ENCODE measurements at regions not wholly inside any gene's neighbourhood (a gene's known extent, or its start where the extent isn't known, plus 50 kb on each side); places are given as distances from the start of the nearest gene placed in this dataset.

GRCh38 chr16:86963600-86964575 is 353.3 kb downstream of the C16orf95 start:
- DNase-seq, result no peak

DNA sequence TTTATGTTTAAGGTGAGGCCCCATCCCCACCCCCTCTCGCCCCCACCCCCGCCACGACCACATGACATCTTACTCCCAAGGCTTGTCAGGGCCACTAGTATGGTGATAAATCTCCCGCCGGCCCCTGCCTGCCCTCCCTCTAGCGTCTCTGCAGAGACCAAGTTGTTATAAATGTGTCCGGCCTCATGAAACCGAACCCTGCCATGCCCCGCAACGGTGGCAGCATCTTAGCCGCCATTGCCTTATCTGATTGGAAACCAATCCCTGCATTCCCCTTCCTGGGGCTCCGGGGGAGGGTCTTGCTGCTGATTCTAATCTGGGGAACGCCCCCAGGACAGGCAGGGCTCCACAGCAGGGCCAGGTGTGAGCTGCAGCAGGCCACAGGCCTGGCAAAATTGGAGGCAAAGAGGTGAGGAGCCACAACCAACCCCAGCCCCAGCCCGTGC is 352.4 kb downstream of the C16orf95 start:
- DNase-seq, result no peak

- DNase-seq, result no peak
Observed at GRCh38 chr16:86965331-86965730, 351.9 kb downstream of the C16orf95 start.

- no peak for DNase-seq
Observed at GRCh38 chr16:86965840-86966550, 351.2 kb downstream of the C16orf95 start.

DNA sequence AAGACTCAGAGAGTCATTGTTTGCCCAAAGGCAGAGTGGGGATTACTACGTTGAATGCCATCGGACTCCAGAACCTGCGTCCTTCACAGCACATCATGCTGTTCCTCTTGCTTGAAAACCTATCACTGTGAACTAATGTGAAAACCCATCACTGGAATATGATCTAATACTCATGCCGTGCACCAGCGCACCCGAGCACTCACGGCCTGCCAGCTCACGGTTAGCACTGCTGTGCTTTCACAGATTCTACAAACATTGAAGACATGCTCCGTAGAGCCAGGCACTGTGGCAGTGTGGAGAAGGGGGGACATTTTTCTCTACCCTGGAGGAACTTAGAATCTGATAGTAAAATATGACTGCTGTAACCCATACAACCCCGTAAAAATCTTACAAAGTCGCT is 350.4 kb downstream of the C16orf95 start:
- no peak for DNase-seq

DNA sequence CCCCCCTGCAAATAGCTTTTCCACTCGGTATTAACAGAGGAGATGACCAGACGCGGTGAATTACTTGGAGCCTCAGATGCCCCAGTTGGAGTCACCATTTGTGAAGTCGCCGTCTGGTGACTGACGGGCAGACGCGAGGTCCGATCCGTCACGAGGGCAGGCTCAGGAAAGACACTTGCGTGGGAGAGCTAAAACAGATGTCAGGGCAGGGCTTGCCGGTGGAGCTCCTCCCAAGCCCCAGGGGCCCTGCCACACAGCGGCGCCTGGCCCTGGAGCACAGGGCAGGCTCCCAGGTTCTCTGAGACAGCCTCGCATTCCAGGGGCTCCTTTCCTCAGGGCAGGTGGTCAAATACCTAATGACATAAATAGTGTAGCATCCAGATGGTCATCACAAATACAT is 348.3 kb downstream of the C16orf95 start:
- DNase-seq, result no peak

DNA sequence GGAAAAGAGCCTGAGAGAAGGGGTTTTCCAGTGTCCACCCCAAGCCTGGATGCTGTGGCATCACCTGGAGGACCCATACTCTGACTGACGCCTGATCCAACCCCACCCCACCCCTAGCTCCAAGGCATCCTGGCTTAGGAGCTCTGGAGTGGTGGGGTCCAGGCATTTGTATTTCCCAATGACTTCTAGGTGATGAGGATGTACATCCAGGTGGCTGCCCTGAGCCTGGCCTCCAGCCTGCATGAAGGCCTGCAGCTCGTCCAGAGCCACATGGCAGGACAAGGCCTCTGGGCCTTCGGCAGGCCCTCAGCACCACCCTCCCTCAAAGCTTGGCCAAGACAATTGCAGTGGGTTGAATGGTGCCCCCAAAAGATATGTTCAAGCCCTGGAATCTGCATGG is 347.5 kb downstream of the C16orf95 start:
- DNase-seq, result no peak

DNA sequence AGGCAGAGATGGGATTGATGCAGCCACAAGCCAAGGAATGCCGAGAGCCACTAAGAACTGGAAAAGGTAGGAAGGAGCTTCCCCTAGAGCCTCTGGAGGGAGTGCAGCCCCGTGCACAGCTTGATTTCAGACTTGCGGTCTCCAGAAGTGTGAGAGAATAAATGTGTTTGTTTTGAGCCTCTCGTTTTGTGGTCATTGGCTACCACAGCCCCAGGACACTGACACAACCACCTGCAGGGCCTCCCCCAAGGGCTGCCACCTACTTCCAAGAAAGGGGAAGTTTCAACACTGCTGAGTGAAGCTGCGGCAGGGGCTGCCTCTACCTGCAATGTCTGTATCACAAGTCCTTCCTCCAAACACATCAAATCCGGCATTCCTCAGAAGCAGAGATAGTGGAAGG is 346.9 kb downstream of the C16orf95 start:
- DNase-seq, result no peak

GRCh38 chr16:86970726-86971125 is 346.5 kb downstream of the C16orf95 start:
- no peak for DNase-seq

GRCh38 chr16:86971251-86971650 is 345.9 kb downstream of the C16orf95 start:
- DNase-seq, result no peak

GRCh38 chr16:86974120-86974519 is 343.1 kb downstream of the C16orf95 start:
- DNase-seq, result no peak

DNA sequence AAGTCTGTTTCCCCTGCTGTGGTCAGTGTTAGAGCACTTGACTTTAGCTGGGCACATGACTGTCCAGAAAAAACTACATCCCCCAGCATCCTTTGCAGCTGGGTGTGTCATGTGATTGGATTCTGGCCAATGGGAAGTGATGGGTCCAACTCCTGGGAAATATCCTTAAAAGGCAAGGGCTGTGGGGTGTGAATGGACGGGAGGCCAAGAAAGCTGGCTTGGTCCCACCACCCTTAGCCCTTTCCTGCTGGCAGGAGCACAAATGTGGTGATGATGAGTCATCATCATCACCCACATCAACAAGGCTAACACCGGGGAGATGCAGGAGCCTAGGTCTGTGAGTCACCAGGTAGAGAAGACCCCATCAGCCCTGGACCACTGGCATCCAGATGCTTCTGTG is 341.7 kb downstream of the C16orf95 start:
- DNase-seq, result peak; percentile 88

GRCh38 chr16:86977076-86977676 is 340.0 kb downstream of the C16orf95 start:
- DNase-seq, result no peak

- no peak for DNase-seq
Observed at GRCh38 chr16:86978445-86979030, 338.7 kb downstream of the C16orf95 start.

- DNase-seq, result no peak
Observed at GRCh38 chr16:86979061-86979460, 338.1 kb downstream of the C16orf95 start.

DNA sequence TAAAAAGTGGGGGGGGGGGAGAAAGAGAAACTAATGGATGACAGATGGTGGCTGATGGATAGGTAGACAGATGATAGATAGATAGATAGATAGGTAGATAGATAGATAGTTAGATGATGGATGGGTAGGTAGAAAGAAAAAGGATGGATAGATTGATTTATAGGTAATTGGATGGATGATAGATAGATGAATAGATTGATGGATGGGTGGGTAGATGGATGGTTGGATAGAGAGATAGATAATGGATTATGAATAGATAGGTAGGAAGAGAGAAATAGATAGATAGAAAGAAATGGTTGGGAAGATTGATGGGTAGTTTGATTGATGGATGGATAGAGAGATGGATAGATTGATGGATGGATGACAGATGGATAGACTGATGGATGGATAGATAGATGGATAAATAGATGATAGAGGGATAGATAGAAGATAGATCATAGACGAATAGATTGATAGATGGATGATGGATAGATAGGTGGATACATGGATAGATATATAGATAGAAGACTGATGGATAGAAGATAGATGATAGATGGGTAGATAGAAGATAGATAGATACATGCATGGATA is 337.1 kb downstream of the C16orf95 start:
- DNase-seq, result no peak

- no peak for DNase-seq
Observed at GRCh38 chr16:86980644-86981043, 336.5 kb downstream of the C16orf95 start.

DNA sequence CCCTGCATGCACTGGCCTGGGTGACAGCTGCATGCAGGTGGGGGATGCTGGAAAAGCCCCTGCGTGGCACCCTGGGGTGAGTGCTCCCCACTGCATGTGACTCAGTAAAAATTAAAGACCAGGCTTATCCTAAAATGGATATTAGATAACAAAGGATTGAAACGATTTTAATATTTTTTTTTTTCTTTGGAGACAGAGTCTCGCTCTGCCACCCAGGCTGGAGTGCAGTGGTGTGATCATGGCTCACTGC is 334.9 kb downstream of the C16orf95 start:
- no peak for DNase-seq

GRCh38 chr16:86982912-86983311 is 334.3 kb downstream of the C16orf95 start:
- no peak for DNase-seq

GRCh38 chr16:86983621-86984020 is 333.6 kb downstream of the C16orf95 start:
- no peak for DNase-seq

- DNase-seq, result no peak
Observed at GRCh38 chr16:86984343-86984742, 332.8 kb downstream of the C16orf95 start.

- no peak for DNase-seq
Observed at GRCh38 chr16:86984991-86985647, 332.1 kb downstream of the C16orf95 start.

- DNase-seq, result no peak
Observed at GRCh38 chr16:86985648-86986015, 331.6 kb downstream of the C16orf95 start.

All from EL (cell line).